HEK293 (cell line): ENCODE measurements at regions not wholly inside any gene's neighbourhood (a gene's known extent, or its start where the extent isn't known, plus 50 kb on each side); places are given as distances from the start of the nearest gene placed in this dataset.

Source experiments
- CTCF ChIA-PET: fragments of 350-600 bp; formaldehyde crosslinking; extraction: SDS; loops from one replicate; lab custom pipeline; 2021; ENCODE audit warnings: antibody characterized with exemption; lab: Yijun Ruan, JAX
- POLR2A ChIA-PET: fragments of 300-600 bp; formaldehyde crosslinking; extraction: SDS; loops from one replicate; lab custom pipeline; 2020; ENCODE audit warnings: antibody characterized with exemption, inconsistent platforms; lab: Yijun Ruan, JAX
- H3K27ac ChIP-seq: fragments of 200-500 bp; sonication (Bioruptor generic); 2 replicates; pipeline ENCODE4 v1.5.1; 2014; ENCODE audit warnings: low read depth, low read length, control low read depth, inconsistent platforms; ENCODE audit errors: extremely low read depth
- H3K36me3 ChIP-seq, 2 experiments: fragments of 200-500 bp in 1 of 2; sonication (Bioruptor generic) in 1 of 2; 1 replicate in 1 of 2; 2 replicates in 1 of 2; pipeline ENCODE4 v1.5.1; 2014 to 2017; ENCODE audit warnings: inconsistent platforms in 2 of 2, low read length in 2 of 2; ENCODE audit not compliant: control insufficient read depth in 2 of 2, insufficient read depth in 1 of 2
- H3K4me1 ChIP-seq: fragments of 200-500 bp; sonication (Bioruptor generic); 2 replicates; pipeline ENCODE4 v1.5.1; 2014; ENCODE audit warnings: mild to moderate bottlenecking, low read length, inconsistent platforms; ENCODE audit not compliant: control insufficient read depth, insufficient read depth
- H3K4me3 ChIP-seq: 2 replicates; pipeline ENCODE4 v1.5.1; 2011; ENCODE audit warnings: low read depth, mild to moderate bottlenecking, control low read depth, low read length, moderate library complexity
- H3K9me3 ChIP-seq: fragments of 200-500 bp; sonication (Bioruptor generic); 2 replicates; pipeline ENCODE4 v1.5.1; 2014; ENCODE audit warnings: low read depth, low read length, inconsistent platforms; ENCODE audit not compliant: control insufficient read depth, insufficient read depth
- HOXA7 ChIP-seq: sonication (generic); formaldehyde crosslinking; IDR thresholded peaks from 2 replicates; pipeline ENCODE4 v1.8.1; 2022; ENCODE audit warnings: missing genetic modification reagents, borderline replicate concordance
- HOXC10 ChIP-seq: sonication (generic); formaldehyde crosslinking; IDR thresholded peaks from 2 replicates; pipeline ENCODE4 v1.8.1; 2023; ENCODE audit warnings: mild to moderate bottlenecking, missing genetic modification reagents
- MZF1 ChIP-seq: fragments of 450-650 bp; formaldehyde crosslinking; IDR thresholded peaks from 2 replicates; pipeline ENCODE4 v1.5.1; 2017; ENCODE audit warnings: missing biosample characterization, missing genetic modification characterization, borderline replicate concordance
- SP2 ChIP-seq: fragments of 450-650 bp; formaldehyde crosslinking; IDR thresholded peaks from 2 replicates; pipeline ENCODE4 v1.5.1; 2016; ENCODE audit warnings: missing biosample characterization, missing genetic modification characterization
- ZFP3 ChIP-seq: fragments of 450-650 bp; formaldehyde crosslinking; IDR thresholded peaks from 2 replicates; pipeline ENCODE4 v1.5.1; 2016; ENCODE audit warnings: low read depth, missing biosample characterization, missing genetic modification characterization
- ZNF169 ChIP-seq: fragments of 450-650 bp; formaldehyde crosslinking; IDR thresholded peaks from 2 replicates; pipeline ENCODE4 v1.5.1; 2016; ENCODE audit warnings: missing biosample characterization, missing genetic modification characterization
- ZNF239 ChIP-seq: fragments of 450-650 bp; formaldehyde crosslinking; IDR thresholded peaks from 2 replicates; pipeline ENCODE4 v1.5.1; 2016; ENCODE audit warnings: missing biosample characterization, missing genetic modification characterization
- ZNF391 ChIP-seq: fragments of 450-650 bp; formaldehyde crosslinking; IDR thresholded peaks from 2 replicates; pipeline ENCODE4 v1.5.1; 2016; ENCODE audit warnings: low read depth, missing biosample characterization, missing genetic modification characterization, borderline replicate concordance
- ZNF426 ChIP-seq: fragments of 450-650 bp; formaldehyde crosslinking; IDR thresholded peaks from 2 replicates; pipeline ENCODE4 v1.5.1; 2017; ENCODE audit warnings: missing biosample characterization, missing genetic modification characterization, mild to moderate bottlenecking, inconsistent platforms, moderate library complexity
- ZNF510 ChIP-seq: fragments of 450-650 bp; formaldehyde crosslinking; IDR thresholded peaks from 2 replicates; pipeline ENCODE4 v1.5.1; 2018; ENCODE audit warnings: mild to moderate bottlenecking, missing genetic modification characterization, missing biosample characterization; ENCODE audit not compliant: insufficient replicate concordance
- ZNF521 ChIP-seq: fragments of 450-650 bp; formaldehyde crosslinking; IDR thresholded peaks from 2 replicates; pipeline ENCODE4 v1.5.1; 2017; ENCODE audit warnings: missing biosample characterization, mild to moderate bottlenecking, missing genetic modification characterization
- ZNF580 ChIP-seq: fragments of 450-650 bp; formaldehyde crosslinking; IDR thresholded peaks from 2 replicates; pipeline ENCODE4 v1.5.1; 2016; ENCODE audit warnings: missing biosample characterization, missing genetic modification characterization
- ZNF660 ChIP-seq: fragments of 450-650 bp; IDR thresholded peaks from 2 replicates; pipeline ENCODE4 v1.5.1; 2018; ENCODE audit warnings: missing biosample characterization, mild to moderate bottlenecking, missing genetic modification characterization
- ZNF707 ChIP-seq: fragments of 450-650 bp; formaldehyde crosslinking; IDR thresholded peaks from 2 replicates; pipeline ENCODE4 v1.5.1; 2016; ENCODE audit warnings: missing biosample characterization, missing genetic modification characterization
- ZXDB ChIP-seq: fragments of 450-650 bp; formaldehyde crosslinking; IDR thresholded peaks from 2 replicates; pipeline ENCODE4 v1.5.1; 2016; ENCODE audit warnings: missing biosample characterization, missing genetic modification characterization
- TF ChIP-seq, protein P1 (sequence below): fragments of 450-650 bp; formaldehyde crosslinking; IDR thresholded peaks from 2 replicates; pipeline ENCODE4 v1.5.1; 2016; ENCODE audit warnings: missing biosample characterization, missing genetic modification characterization
- TF ChIP-seq, protein P2 (sequence below): fragments of 450-650 bp; formaldehyde crosslinking; IDR thresholded peaks from 2 replicates; pipeline ENCODE4 v1.5.1; 2016; ENCODE audit warnings: missing biosample characterization, missing genetic modification characterization
- TF ChIP-seq, protein P3 (sequence below): fragments of 450-650 bp; formaldehyde crosslinking; IDR thresholded peaks from 2 replicates; pipeline ENCODE4 v1.5.1; 2017; ENCODE audit warnings: missing biosample characterization, missing genetic modification characterization

DNA sequence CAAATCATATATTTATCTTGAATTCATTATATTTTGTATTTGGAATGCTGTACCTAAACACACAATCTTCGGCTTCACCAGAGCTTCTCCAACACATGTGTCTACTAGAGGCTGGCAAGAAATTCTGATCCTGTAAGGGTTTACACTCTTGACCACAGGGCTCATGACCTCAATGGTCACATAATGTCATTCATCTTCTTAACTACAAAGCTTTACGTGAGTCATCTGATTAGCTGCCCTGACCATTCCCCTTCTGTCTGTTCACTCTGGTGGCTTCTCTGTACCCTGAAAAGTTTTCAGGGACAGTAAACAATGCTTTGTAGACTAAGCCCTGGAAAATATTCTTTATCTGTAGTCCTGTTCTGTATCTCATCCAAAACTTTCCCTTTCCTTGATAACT lies 423.9 kb downstream of the CMPK2 start:
- Histone ChIP-seq H3K9me3 (no peaks in the 10 kb centered on the region), H3K36me3 (no peaks in the 10 kb centered on the region), H3K27ac (no peak overlapping the region), H3K4me1 (no peaks in the 10 kb centered on the region), H3K4me3 (no peak overlapping the region)
- ChIA-PET POLR2A (no interaction called here), CTCF (no interaction called here)
- TF ChIP-seq ZFP3 (tag by site-specific recombination), result no peak
- no peak for TF ChIP-seq ZNF580 (tag by site-specific recombination)
- no peak for TF ChIP-seq ZNF521
- no peak for TF ChIP-seq HOXC10 (CRISPR knock-in tag)
- no peak for TF ChIP-seq ZNF169 (tag by site-specific recombination)
- TF ChIP-seq, protein P1, sequence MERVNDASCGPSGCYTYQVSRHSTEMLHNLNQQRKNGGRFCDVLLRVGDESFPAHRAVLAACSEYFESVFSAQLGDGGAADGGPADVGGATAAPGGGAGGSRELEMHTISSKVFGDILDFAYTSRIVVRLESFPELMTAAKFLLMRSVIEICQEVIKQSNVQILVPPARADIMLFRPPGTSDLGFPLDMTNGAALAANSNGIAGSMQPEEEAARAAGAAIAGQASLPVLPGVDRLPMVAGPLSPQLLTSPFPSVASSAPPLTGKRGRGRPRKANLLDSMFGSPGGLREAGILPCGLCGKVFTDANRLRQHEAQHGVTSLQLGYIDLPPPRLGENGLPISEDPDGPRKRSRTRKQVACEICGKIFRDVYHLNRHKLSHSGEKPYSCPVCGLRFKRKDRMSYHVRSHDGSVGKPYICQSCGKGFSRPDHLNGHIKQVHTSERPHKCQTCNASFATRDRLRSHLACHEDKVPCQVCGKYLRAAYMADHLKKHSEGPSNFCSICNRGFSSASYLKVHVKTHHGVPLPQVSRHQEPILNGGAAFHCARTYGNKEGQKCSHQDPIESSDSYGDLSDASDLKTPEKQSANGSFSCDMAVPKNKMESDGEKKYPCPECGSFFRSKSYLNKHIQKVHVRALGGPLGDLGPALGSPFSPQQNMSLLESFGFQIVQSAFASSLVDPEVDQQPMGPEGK (tag by site-specific recombination), result no peak
- TF ChIP-seq ZNF660 (tag by site-specific recombination), result no peak
- no peak for TF ChIP-seq MZF1 (tag by site-specific recombination)
- no peak for TF ChIP-seq ZNF707
- TF ChIP-seq SP2 (tag by site-specific recombination), result no peak
- TF ChIP-seq HOXA7 (CRISPR knock-in tag), result no peak
- TF ChIP-seq ZNF510, result no peak

DNA sequence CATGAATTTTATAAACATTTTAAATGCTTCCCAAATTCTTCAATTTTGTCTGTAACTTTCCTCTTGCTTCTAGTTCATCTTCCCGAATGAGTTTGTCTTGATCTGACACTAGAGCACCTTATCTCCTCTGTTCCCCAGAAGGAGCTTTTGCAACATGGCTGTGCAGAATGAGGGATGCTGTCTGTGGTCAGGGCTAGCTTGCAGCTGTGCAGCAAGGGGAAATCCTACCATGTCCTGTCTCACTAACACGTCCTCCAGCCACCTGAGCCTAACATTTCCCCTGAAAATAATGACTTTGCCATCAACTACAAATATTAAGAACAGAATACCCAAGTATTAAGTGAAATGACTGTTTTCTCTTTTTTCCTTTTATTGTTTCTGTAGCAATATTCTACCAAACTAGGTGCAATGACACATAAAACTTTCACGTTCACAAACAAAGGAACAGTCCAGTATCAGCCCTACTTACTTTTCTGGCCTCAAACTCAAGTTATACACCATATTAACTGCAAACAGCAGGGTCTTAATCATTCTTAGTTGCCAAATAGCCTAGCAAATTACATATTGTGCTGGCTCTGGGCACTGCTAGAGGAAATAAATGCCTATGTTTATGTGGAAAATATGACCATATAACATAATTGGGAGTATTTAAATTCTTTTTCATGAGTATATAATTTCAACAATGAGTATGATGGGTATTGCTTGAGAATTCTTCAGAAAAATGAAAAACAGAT lies 423.3 kb downstream of the CMPK2 start:
- TF ChIP-seq ZNF391 (tag by site-specific recombination) (no peak), ZNF239 (tag by site-specific recombination) (no peak), ZXDB (tag by site-specific recombination) (no peak)
- TF ChIP-seq, protein P2, sequence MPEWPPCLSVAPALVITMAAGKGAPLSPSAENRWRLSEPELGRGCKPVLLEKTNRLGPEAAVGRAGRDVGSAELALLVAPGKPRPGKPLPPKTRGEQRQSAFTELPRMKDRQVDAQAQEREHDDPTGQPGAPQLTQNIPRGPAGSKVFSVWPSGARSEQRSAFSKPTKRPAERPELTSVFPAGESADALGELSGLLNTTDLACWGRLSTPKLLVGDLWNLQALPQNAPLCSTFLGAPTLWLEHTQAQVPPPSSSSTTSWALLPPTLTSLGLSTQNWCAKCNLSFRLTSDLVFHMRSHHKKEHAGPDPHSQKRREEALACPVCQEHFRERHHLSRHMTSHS (tag by site-specific recombination), result no peak
- no peaks in the 10 kb centered on the region for H3K4me1 ChIP-seq
- ChIA-PET CTCF (no interaction called here), POLR2A (no interaction called here)
- H3K36me3 ChIP-seq, result no peaks in the 10 kb centered on the region
- no peaks in the 10 kb centered on the region for H3K9me3 ChIP-seq
- H3K27ac ChIP-seq, result no peak overlapping the region
- H3K4me3 ChIP-seq, result no peak overlapping the region

DNA sequence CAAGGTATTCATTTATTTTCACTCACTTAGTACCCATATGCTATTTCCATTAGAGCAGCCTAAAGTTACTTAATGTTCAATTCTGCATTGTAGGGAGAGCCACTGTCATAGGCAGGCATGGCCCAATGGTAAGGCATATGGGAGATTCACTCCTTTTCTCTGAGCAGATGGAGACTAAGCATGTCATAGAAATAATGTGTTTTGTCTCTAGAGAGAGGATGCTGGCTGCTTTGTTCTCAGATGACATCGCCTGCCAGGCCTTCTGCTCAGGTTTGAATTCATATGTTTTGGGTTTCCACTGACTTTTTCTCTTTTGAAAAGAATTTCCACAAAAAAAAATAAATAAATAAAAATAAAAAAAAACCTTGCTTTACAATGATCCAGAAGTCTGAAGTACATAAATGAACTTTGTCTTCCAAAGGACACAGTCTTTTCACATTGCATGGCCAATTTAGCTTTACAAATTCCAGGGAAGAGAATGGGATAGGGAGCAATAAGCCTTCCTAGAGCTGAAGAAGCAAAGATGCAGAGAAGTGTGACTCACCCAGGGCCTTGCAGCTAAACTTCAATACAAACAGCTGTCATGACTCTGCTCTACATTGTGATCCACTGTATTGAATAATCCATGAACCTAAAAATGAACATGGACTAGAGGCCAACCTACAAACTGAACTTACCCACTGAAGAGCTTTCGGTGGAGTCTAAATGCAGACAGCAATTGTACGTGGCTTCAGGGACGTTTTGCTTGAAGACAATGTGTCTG lies 422.5 kb downstream of the CMPK2 start:
- Histone ChIP-seq H3K4me3 (no peak overlapping the region), H3K36me3 (no peaks in the 10 kb centered on the region), H3K27ac (no peak overlapping the region), H3K9me3 (no peaks in the 10 kb centered on the region), H3K4me1 (no peaks in the 10 kb centered on the region)
- CTCF ChIA-PET, result no interaction called here
- POLR2A ChIA-PET, result no interaction called here
- no peak for TF ChIP-seq ZNF660 (tag by site-specific recombination)
- no peak for TF ChIP-seq ZNF426 (tag by site-specific recombination)
- TF ChIP-seq, protein P3, sequence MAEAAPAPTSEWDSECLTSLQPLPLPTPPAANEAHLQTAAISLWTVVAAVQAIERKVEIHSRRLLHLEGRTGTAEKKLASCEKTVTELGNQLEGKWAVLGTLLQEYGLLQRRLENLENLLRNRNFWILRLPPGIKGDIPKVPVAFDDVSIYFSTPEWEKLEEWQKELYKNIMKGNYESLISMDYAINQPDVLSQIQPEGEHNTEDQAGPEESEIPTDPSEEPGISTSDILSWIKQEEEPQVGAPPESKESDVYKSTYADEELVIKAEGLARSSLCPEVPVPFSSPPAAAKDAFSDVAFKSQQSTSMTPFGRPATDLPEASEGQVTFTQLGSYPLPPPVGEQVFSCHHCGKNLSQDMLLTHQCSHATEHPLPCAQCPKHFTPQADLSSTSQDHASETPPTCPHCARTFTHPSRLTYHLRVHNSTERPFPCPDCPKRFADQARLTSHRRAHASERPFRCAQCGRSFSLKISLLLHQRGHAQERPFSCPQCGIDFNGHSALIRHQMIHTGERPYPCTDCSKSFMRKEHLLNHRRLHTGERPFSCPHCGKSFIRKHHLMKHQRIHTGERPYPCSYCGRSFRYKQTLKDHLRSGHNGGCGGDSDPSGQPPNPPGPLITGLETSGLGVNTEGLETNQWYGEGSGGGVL (tag by site-specific recombination), result no peak
